CD14-positive monocyte (primary cell): ENCODE measurements at regions not wholly inside any gene's neighbourhood (a gene's known extent, or its start where the extent isn't known, plus 50 kb on each side); places are given as distances from the start of the nearest gene placed in this dataset.
A peak's percentile ranks its signal among the peaks of the same experiment; 100 is the strongest.

Source experiments
- DNase-seq, 3 donors: peaks; one replicate each; pipeline ENCODE4 v3.0.0-alpha.2; 2011 to 2022
- H2AFZ ChIP-seq: 2 replicates; pipeline ENCODE4 v1.6.0; 2012; ENCODE audit warnings: mild to moderate bottlenecking, low read depth, low read length, inconsistent platforms; ENCODE audit not compliant: insufficient read depth, poor library complexity, severe bottlenecking
- H3K27ac ChIP-seq, 2 donors: 1 replicate in 1 of 2; 2 replicates in 1 of 2; pipeline ENCODE4 v1.5.1; 2012 to 2013; ENCODE audit warnings: low read length in 2 of 2, control low read depth in 1 of 2, inconsistent platforms in 1 of 2, low read depth in 1 of 2, mild to moderate bottlenecking in 1 of 2
- H3K27me3 ChIP-seq, 2 donors: one replicate each; pipeline versions ENCODE4 v1.6.0 to v1.6.1; 2011 to 2013; ENCODE audit warnings: low read length in 2 of 2; ENCODE audit not compliant: control insufficient read depth in 2 of 2, insufficient read depth in 2 of 2
- H3K36me3 ChIP-seq, 2 donors: replicated peaks in 1 of 2; 1 replicate in 1 of 2; 2 replicates in 1 of 2; pipeline versions ENCODE4 v1.5.1 to v1.6.1; 2012 to 2013; ENCODE audit warnings: low read length in 2 of 2, control low read depth in 1 of 2, inconsistent platforms in 1 of 2, mild to moderate bottlenecking in 1 of 2; ENCODE audit not compliant: insufficient read depth in 2 of 2, control insufficient read depth in 1 of 2
- H3K4me1 ChIP-seq, 2 donors: 1 replicate in 1 of 2; 2 replicates in 1 of 2; pipeline versions ENCODE4 v1.5.1 to v1.6.1; 2012 to 2013; ENCODE audit warnings: low read length in 2 of 2, control low read depth in 1 of 2, inconsistent platforms in 1 of 2, mild to moderate bottlenecking in 1 of 2, moderate library complexity in 1 of 2; ENCODE audit not compliant: insufficient read depth in 2 of 2, control insufficient read depth in 1 of 2
- H3K4me2 ChIP-seq: replicated peaks from 2 replicates; pipeline ENCODE3; 2012; ENCODE audit warnings: low read length, moderate library complexity, mild to moderate bottlenecking; ENCODE audit not compliant: poor library complexity, severe bottlenecking; ENCODE audit errors: extremely low read depth
- H3K4me3 ChIP-seq, 3 experiments: fragments of 200-600 bp in 1 of 3; sonication (generic) in 1 of 3; replicated peaks in 1 of 3; 1 replicate in 2 of 3; 2 replicates in 1 of 3; pipeline ENCODE4 v1.5.1; 2011 to 2013; ENCODE audit warnings: low read length in 3 of 3, mild to moderate bottlenecking in 3 of 3, control low read depth in 2 of 3, low read depth in 2 of 3, inconsistent platforms in 1 of 3, moderate library complexity in 1 of 3
- H3K79me2 ChIP-seq: 2 replicates; pipeline ENCODE4 v1.6.0; 2012; ENCODE audit warnings: mild to moderate bottlenecking, control low read depth, inconsistent platforms, low read length, moderate library complexity; ENCODE audit not compliant: insufficient read depth
- H3K9ac ChIP-seq: 2 replicates; pipeline ENCODE4 v1.6.0; 2017; ENCODE audit warnings: low read length, mild to moderate bottlenecking; ENCODE audit not compliant: insufficient read depth, poor library complexity, severe bottlenecking
- H3K9me3 ChIP-seq, 2 donors: replicated peaks in 1 of 2; 1 replicate in 1 of 2; 2 replicates in 1 of 2; pipeline versions ENCODE4 v1.5.1 to v1.6.1; 2012 to 2013; ENCODE audit warnings: low read length in 2 of 2, control low read depth in 1 of 2; ENCODE audit not compliant: control insufficient read depth in 1 of 2, insufficient read depth in 1 of 2
- H4K20me1 ChIP-seq: 2 replicates; pipeline ENCODE4 v1.6.0; 2012; ENCODE audit warnings: mild to moderate bottlenecking, low read length, control low read depth, moderate library complexity; ENCODE audit not compliant: insufficient read depth
- H3K27ac Mint-ChIP-seq, 7 donors: one replicate each; pipeline ENCODE4 v1.8.0; 2020; ENCODE audit warnings: mild to moderate bottlenecking in 7 of 7, mixed read lengths in 7 of 7, moderate library complexity in 6 of 7, inconsistent platforms in 2 of 7
- H3K27me3 Mint-ChIP-seq, 3 donors: one replicate each; pipeline ENCODE4 v1.8.0; 2021 to 2022; ENCODE audit warnings: low read depth in 3 of 3, mild to moderate bottlenecking in 3 of 3, mixed read lengths in 3 of 3, moderate library complexity in 3 of 3, inconsistent platforms in 1 of 3
- H3K36me3 Mint-ChIP-seq, 2 donors: one replicate each; pipeline ENCODE4 v1.8.0; 2020; ENCODE audit warnings: mixed read lengths in 2 of 2, inconsistent platforms in 1 of 2, mild to moderate bottlenecking in 1 of 2
- H3K4me1 Mint-ChIP-seq: one replicate; pipeline ENCODE4 v1.8.0; 2020; ENCODE audit warnings: mild to moderate bottlenecking, mixed read lengths
- H3K4me3 Mint-ChIP-seq, 2 donors: one replicate each; pipeline ENCODE4 v1.8.0; 2020; ENCODE audit warnings: mild to moderate bottlenecking in 2 of 2, mixed read lengths in 2 of 2, moderate library complexity in 1 of 2
- H3K9me3 Mint-ChIP-seq, 7 donors: one replicate each; pipeline ENCODE4 v1.8.0; 2020 to 2022; ENCODE audit warnings: mixed read lengths in 7 of 7, mild to moderate bottlenecking in 6 of 7, moderate library complexity in 6 of 7, inconsistent platforms in 2 of 7
- CTCF ChIP-seq: fragments of 200-600 bp; IDR thresholded peaks from one replicate; pipeline ENCODE4 v1.8.0; 2022; ENCODE audit warnings: antibody characterized with exemption, mild to moderate bottlenecking
- WGBS: methylation state at CpG from one replicate; pipeline ENCODE4 v1.1.5; 2013; ENCODE audit warnings: missing lambda C conversion rate; ENCODE audit not compliant: insufficient coverage; 5-methylcytosine and 5-hydroxymethylcytosine counted together
- intact Hi-C, 2 donors: fragments of 100-400 bp; cut with micrococcal nuclease; formaldehyde crosslinking; loops; one replicate each; pipeline versions ENCODE4 v1.15.0 to v1.15.1; 2023

- TF ChIP-seq CTCF, result no peak
- Histone ChIP-seq H3K27me3 (peaks cover 21 to 30% of the 10 kb centered on the region in 2 donors), H3K27ac (no peak overlapping the region), H4K20me1 (no peaks in the 10 kb centered on the region), H3K9me3 (no peaks in the 10 kb centered on the region), H3K4me2 (no peak overlapping the region), H3K9ac (no peak overlapping the region), H2AFZ (no peak overlapping the region), H3K4me1 (no peaks in the 10 kb centered on the region), H3K4me3 (no peak overlapping the region), H3K79me2 (no peaks in the 10 kb centered on the region), H3K36me3 (no peaks in the 10 kb centered on the region)
- no peaks in the 10 kb centered on the region for H3K36me3 Mint-ChIP-seq
- intact Hi-C loops, result no loop called here
- WGBS, result 71% methylated on average over 4 of the region's 6 CpGs
- no peaks in the 10 kb centered on the region for H3K4me1 Mint-ChIP-seq
- H3K27ac Mint-ChIP-seq, result peak overlapping the region in 1 of 7 donors; percentile 66
- no peaks in the 10 kb centered on the region for H3K9me3 Mint-ChIP-seq
- H3K4me3 Mint-ChIP-seq, result no peak overlapping the region
- H3K27me3 Mint-ChIP-seq, result peaks cover 7 to 18% (median 13%) of the 10 kb centered on the region in 3 donors
- DNase-seq, result no peak
Observed at GRCh38 chr2:12934146-12934756, 217.5 kb downstream of the TRIB2 start.

GRCh38 chr2:12935222-12935621 lies 218.5 kb downstream of the TRIB2 start:
- no peak for TF ChIP-seq CTCF
- H3K9ac ChIP-seq, result no peak overlapping the region
- no peak overlapping the region for H2AFZ ChIP-seq
- no peaks in the 10 kb centered on the region for H3K9me3 Mint-ChIP-seq
- no peaks in the 10 kb centered on the region for H3K4me1 ChIP-seq
- no peaks in the 10 kb centered on the region for H3K36me3 Mint-ChIP-seq
- no peaks in the 10 kb centered on the region for H3K79me2 ChIP-seq
- H3K27me3 Mint-ChIP-seq, result peaks cover 7 to 12% (median 11%) of the 10 kb centered on the region in 3 donors
- intact Hi-C loops, result no loop called here
- H3K9me3 ChIP-seq, result no peaks in the 10 kb centered on the region
- no peak overlapping the region for H3K27ac ChIP-seq
- peaks cover 12 to 20% of the 10 kb centered on the region in 2 donors for H3K27me3 ChIP-seq
- H3K4me1 Mint-ChIP-seq, result no peaks in the 10 kb centered on the region
- H4K20me1 ChIP-seq, result no peaks in the 10 kb centered on the region
- no peak overlapping the region for H3K27ac Mint-ChIP-seq
- no peaks in the 10 kb centered on the region for H3K36me3 ChIP-seq
- DNase-seq, result no peak
- H3K4me3 Mint-ChIP-seq, result no peak overlapping the region
- H3K4me3 ChIP-seq, result no peak overlapping the region
- no peak overlapping the region for H3K4me2 ChIP-seq
- WGBS, result no CpG with 5 or more reads among the region's 2 CpGs
